ENCODE measurements at regions not wholly inside any gene's neighbourhood (a gene's known extent, or its start where the extent isn't known, plus 50 kb on each side); places are given as distances from the start of the nearest gene placed in this dataset.
A peak's percentile ranks its signal among the peaks of the same experiment; 100 is the strongest.

- no peaks in the 10 kb centered on the region for H3K36me3 ChIP-seq (ENCODE audit: control insufficient read depth, insufficient read depth, low read length)
- H4K20me1 ChIP-seq (ENCODE audit: control insufficient read depth, extremely low read depth, insufficient read depth, low read length), result no peaks in the 10 kb centered on the region
- H3K9ac ChIP-seq (ENCODE audit: insufficient read depth, low read length), result no peak overlapping the region
- no peak overlapping the region for H3K4me3 ChIP-seq (replicated peaks in 1 of 4; ENCODE audit: control extremely low read depth in 1 of 4, insufficient read depth in 1 of 4, low read depth in 3 of 4, low read length in 4 of 4)
- no peaks in the 10 kb centered on the region for H3K79me2 ChIP-seq (ENCODE audit: control insufficient read depth, insufficient read depth, low read length)
- H3K27me3 ChIP-seq (ENCODE audit: control insufficient read depth, insufficient read depth, low read length), result no peaks in the 10 kb centered on the region
- H3K9me3 ChIP-seq (ENCODE audit: control insufficient read depth, insufficient read depth, low read depth, low read length), result no peaks in the 10 kb centered on the region
- no peak for DNase-seq (ENCODE audit: low read depth in 2 of 2)
- H2AFZ ChIP-seq (ENCODE audit: low read length), result no peak overlapping the region
- H3K4me2 ChIP-seq (ENCODE audit: extremely low read depth, insufficient read depth, low read length), result no peak overlapping the region
- no peaks in the 10 kb centered on the region for H3K4me1 ChIP-seq (ENCODE audit: control insufficient read depth, extremely low read depth, insufficient read depth, low read length)
- TF ChIP-seq EZH2 (IDR thresholded peaks at IDR 0.05; ENCODE audit: low read length, missing control alignments), result no peak
- TF ChIP-seq CTCF (conservative IDR thresholded peaks at IDR 0.05 in 1 of 2, IDR thresholded peaks at IDR 0.05 in 1 of 2; ENCODE audit: low read depth in 1 of 2, low read length in 2 of 2), result no peak
- H3K27ac ChIP-seq (ENCODE audit: insufficient read depth, low read length), result no peak overlapping the region
Measured at GRCh38 chr12:116338064-116338846, 60.8 kb upstream of the MED13L start.

- Histone ChIP-seq H3K27ac (ENCODE audit: insufficient read depth, low read length) (no peak overlapping the region), H4K20me1 (ENCODE audit: control insufficient read depth, extremely low read depth, insufficient read depth, low read length) (no peaks in the 10 kb centered on the region)
- TF ChIP-seq CTCF (conservative IDR thresholded peaks at IDR 0.05 in 1 of 2, IDR thresholded peaks at IDR 0.05 in 1 of 2; ENCODE audit: low read depth in 1 of 2, low read length in 2 of 2) (no peak), EZH2 (IDR thresholded peaks at IDR 0.05; ENCODE audit: low read length, missing control alignments) (no peak)
Measured at GRCh38 chr12:116339062-116339461, 61.6 kb upstream of the MED13L start.

GRCh38 chr12:116339800-116340371 lies 62.4 kb upstream of the MED13L start:
- no peak overlapping the region for H3K4me3 ChIP-seq (replicated peaks in 1 of 4; ENCODE audit: control extremely low read depth in 1 of 4, insufficient read depth in 1 of 4, low read depth in 3 of 4, low read length in 4 of 4)
- no peak overlapping the region for H2AFZ ChIP-seq (ENCODE audit: low read length)
- H3K4me2 ChIP-seq (ENCODE audit: extremely low read depth, insufficient read depth, low read length), result no peak overlapping the region
- no peak overlapping the region for H3K9ac ChIP-seq (ENCODE audit: insufficient read depth, low read length)
- H3K79me2 ChIP-seq (ENCODE audit: control insufficient read depth, insufficient read depth, low read length), result no peaks in the 10 kb centered on the region
- H3K9me3 ChIP-seq (ENCODE audit: control insufficient read depth, insufficient read depth, low read depth, low read length), result no peaks in the 10 kb centered on the region
- H3K4me1 ChIP-seq (ENCODE audit: control insufficient read depth, extremely low read depth, insufficient read depth, low read length), result no peaks in the 10 kb centered on the region
- no peaks in the 10 kb centered on the region for H3K27me3 ChIP-seq (ENCODE audit: control insufficient read depth, insufficient read depth, low read length)
- TF ChIP-seq CTCF (conservative IDR thresholded peaks at IDR 0.05 in 1 of 2, IDR thresholded peaks at IDR 0.05 in 1 of 2; ENCODE audit: low read depth in 1 of 2, low read length in 2 of 2) (no peak), EZH2 (IDR thresholded peaks at IDR 0.05; ENCODE audit: low read length, missing control alignments) (no peak)
- H3K36me3 ChIP-seq (ENCODE audit: control insufficient read depth, insufficient read depth, low read length), result no peaks in the 10 kb centered on the region
- H3K27ac ChIP-seq (ENCODE audit: insufficient read depth, low read length), result no peak overlapping the region
- H4K20me1 ChIP-seq (ENCODE audit: control insufficient read depth, extremely low read depth, insufficient read depth, low read length), result no peaks in the 10 kb centered on the region
- DNase-seq (ENCODE audit: low read depth in 2 of 2), result peak in 1 of 2 donors; percentile 45

More at GRCh38 chr12:116339062-116339461, 61.6 kb upstream of the MED13L start:
- H3K36me3 ChIP-seq (ENCODE audit: control insufficient read depth, insufficient read depth, low read length), result no peaks in the 10 kb centered on the region
- no peaks in the 10 kb centered on the region for H3K79me2 ChIP-seq (ENCODE audit: control insufficient read depth, insufficient read depth, low read length)
- no peak overlapping the region for H3K9ac ChIP-seq (ENCODE audit: insufficient read depth, low read length)
- H3K4me1 ChIP-seq (ENCODE audit: control insufficient read depth, extremely low read depth, insufficient read depth, low read length), result no peaks in the 10 kb centered on the region
- no peak overlapping the region for H2AFZ ChIP-seq (ENCODE audit: low read length)
- H3K4me3 ChIP-seq (replicated peaks in 1 of 4; ENCODE audit: control extremely low read depth in 1 of 4, insufficient read depth in 1 of 4, low read depth in 3 of 4, low read length in 4 of 4), result no peak overlapping the region
- DNase-seq (ENCODE audit: low read depth in 2 of 2), result no peak
- H3K27me3 ChIP-seq (ENCODE audit: control insufficient read depth, insufficient read depth, low read length), result no peaks in the 10 kb centered on the region
- H3K4me2 ChIP-seq (ENCODE audit: extremely low read depth, insufficient read depth, low read length), result no peak overlapping the region
- H3K9me3 ChIP-seq (ENCODE audit: control insufficient read depth, insufficient read depth, low read depth, low read length), result no peaks in the 10 kb centered on the region

All from fibroblast of lung (primary cell).